ENCODE measurements at regions not wholly inside any gene's neighbourhood (a gene's known extent, or its start where the extent isn't known, plus 50 kb on each side); places are given as distances from the start of the nearest gene placed in this dataset.

DNA sequence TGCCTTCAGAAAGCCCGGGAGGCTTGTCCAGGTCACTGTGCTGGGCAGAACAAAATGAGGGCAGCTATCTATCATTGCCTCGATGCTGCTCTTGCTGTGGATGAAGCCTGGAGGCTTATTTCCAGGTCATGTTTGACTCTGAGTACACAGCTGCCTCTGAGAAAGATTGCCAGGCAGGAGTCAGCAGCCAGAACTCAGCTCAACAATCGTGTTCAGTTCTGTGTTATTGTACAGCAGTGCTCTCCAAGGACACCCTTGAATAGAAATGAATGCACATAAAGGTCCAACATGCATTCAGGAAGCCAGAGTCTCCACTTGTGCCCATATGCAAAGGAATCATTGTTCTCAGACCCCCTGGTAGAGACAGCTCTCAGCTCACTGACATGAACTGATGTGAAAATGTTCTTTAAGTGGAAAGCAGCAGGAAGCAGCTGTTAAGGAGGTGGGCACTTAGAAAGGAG, 61.7 kb upstream of the ZFR start:
- Mint-ChIP-seq H3K9me3 (ENCODE audit: low read depth, unreplicated experiment) (no peaks in the 10 kb centered on the region), H3K36me3 (ENCODE audit: insufficient read depth, unreplicated experiment) (no peaks in the 10 kb centered on the region), H3K27me3 (ENCODE audit: unreplicated experiment) (peaks cover 85% of the 10 kb centered on the region), H3K4me1 (ENCODE audit: low read depth, unreplicated experiment) (no peaks in the 10 kb centered on the region), H3K4me3 (ENCODE audit: low read depth, unreplicated experiment) (no peak overlapping the region), H3K27ac (ENCODE audit: unreplicated experiment) (no peak overlapping the region)
- intact Hi-C loops (cut with micrococcal nuclease; ENCODE audit: unreplicated experiment): no loop called here
- no peak for DNase-seq
- no TSS peak for BruUV-seq (replicated peaks)
- TF ChIP-seq, protein P1, sequence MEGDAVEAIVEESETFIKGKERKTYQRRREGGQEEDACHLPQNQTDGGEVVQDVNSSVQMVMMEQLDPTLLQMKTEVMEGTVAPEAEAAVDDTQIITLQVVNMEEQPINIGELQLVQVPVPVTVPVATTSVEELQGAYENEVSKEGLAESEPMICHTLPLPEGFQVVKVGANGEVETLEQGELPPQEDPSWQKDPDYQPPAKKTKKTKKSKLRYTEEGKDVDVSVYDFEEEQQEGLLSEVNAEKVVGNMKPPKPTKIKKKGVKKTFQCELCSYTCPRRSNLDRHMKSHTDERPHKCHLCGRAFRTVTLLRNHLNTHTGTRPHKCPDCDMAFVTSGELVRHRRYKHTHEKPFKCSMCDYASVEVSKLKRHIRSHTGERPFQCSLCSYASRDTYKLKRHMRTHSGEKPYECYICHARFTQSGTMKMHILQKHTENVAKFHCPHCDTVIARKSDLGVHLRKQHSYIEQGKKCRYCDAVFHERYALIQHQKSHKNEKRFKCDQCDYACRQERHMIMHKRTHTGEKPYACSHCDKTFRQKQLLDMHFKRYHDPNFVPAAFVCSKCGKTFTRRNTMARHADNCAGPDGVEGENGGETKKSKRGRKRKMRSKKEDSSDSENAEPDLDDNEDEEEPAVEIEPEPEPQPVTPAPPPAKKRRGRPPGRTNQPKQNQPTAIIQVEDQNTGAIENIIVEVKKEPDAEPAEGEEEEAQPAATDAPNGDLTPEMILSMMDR (IDR thresholded peaks at IDR 0.05; ENCODE audit: unreplicated experiment): no peak
- CTCF ChIA-PET: no interaction called here

DNA sequence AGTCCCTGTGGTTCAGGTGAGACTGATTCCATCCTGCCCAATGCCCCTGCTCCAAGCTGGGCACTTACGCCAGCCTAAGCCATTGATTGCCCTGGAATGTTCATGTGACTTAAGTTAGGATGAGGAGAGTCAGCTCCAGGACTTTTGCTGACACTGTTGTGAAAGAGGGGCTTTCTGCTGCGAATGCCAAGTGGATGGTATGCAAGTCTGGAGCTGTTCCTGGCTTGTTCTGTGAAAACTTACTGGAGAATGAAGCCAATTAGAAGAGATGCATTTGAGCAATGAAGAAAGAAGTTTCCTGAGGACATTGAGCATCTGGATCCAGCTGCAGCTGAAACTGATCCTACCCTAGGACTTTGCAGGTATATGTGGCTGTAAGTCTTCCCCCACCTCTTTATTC, 61.2 kb upstream of the ZFR start:
- no peak overlapping the region for H3K4me3 Mint-ChIP-seq (ENCODE audit: low read depth, unreplicated experiment)
- TF ChIP-seq, protein P1 (IDR thresholded peaks at IDR 0.05; ENCODE audit: unreplicated experiment): no peak
- H3K9me3 Mint-ChIP-seq (ENCODE audit: low read depth, unreplicated experiment): no peaks in the 10 kb centered on the region
- no peaks in the 10 kb centered on the region for H3K36me3 Mint-ChIP-seq (ENCODE audit: insufficient read depth, unreplicated experiment)
- H3K4me1 Mint-ChIP-seq (ENCODE audit: low read depth, unreplicated experiment): no peaks in the 10 kb centered on the region
- no TSS peak for BruUV-seq (replicated peaks)
- CTCF ChIA-PET: no interaction called here
- no peak overlapping the region for H3K27ac Mint-ChIP-seq (ENCODE audit: unreplicated experiment)
- H3K27me3 Mint-ChIP-seq (ENCODE audit: unreplicated experiment): peaks cover 90% of the 10 kb centered on the region
- no peak for DNase-seq
- intact Hi-C loops (cut with micrococcal nuclease; ENCODE audit: unreplicated experiment): no loop called here

DNA sequence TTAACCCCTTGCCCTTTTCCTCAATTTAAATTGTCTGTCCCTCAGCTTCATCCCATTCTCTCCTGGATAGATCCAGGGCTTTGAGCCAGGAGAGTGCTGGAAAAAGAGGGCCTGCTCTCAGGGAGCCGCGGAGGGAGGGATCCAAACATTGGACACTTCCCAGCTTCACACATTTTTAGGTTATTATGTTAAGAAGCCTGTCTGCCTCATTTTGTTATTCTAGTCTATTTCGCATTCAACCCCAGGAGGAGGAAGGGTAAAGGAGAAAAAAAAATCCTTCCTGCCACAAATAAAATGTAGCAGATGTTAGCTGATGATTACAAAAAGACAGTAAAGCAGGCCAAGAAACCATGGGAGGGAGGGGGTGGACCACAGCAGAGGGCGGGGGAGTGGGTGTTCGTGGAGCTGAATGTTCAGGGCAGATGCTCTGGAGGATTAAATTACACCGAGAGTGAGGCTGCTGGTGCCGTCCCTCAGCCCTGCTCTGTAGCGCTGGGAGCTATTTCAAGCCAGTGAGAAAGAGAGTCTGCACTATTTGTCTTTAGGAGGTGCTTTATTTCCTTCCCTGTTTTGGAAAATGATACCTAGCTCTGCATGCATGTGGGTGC, 60.6 kb upstream of the ZFR start:
- Mint-ChIP-seq H3K27ac (ENCODE audit: unreplicated experiment) (no peak overlapping the region), H3K4me3 (ENCODE audit: low read depth, unreplicated experiment) (no peak overlapping the region)
- BruUV-seq (replicated peaks): no TSS peak

DNA sequence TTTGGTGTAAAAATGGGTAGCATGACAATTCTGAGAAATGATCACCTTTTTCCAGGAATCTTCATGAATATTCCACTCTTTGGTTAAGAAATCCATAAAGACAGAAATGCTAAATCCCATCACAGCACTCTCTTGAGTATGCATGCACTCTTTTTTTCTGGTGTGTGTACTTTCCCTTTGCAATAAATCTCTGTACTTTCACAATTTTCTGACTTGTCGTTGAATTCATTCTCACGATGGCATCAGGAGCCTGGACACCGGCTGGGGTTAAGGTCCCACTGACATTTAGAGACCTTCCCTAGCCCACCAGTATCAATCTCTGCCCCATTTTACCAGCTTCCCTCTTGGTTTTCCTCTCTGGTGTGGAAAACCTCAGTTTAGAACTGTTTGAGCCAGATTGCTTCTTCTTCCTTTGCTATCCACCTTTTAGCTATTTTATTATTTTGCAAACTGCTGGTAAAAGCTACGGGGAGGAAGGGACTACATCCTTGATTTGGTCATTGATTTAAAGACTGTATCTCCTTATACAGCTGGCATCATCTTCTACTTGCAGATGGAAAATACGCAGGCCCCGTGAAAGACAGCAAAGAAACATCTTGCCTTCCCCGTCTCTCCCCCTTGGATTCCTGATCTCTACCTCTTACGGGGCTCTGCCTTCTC, 59.9 kb upstream of the ZFR start:
- no peaks in the 10 kb centered on the region for H3K36me3 Mint-ChIP-seq (ENCODE audit: insufficient read depth, unreplicated experiment)
- DNase-seq: no peak
- peaks cover 93% of the 10 kb centered on the region for H3K27me3 Mint-ChIP-seq (ENCODE audit: unreplicated experiment)
- TF ChIP-seq, protein P1 (IDR thresholded peaks at IDR 0.05; ENCODE audit: unreplicated experiment): no peak
- no peak overlapping the region for H3K4me3 Mint-ChIP-seq (ENCODE audit: low read depth, unreplicated experiment)
- intact Hi-C loops (cut with micrococcal nuclease; ENCODE audit: unreplicated experiment): no loop called here
- no peaks in the 10 kb centered on the region for H3K4me1 Mint-ChIP-seq (ENCODE audit: low read depth, unreplicated experiment)
- CTCF ChIA-PET: interaction anchor here (0.6 to 1.3 kb wide), 3 partner anchors 20 to 871 kb away, joined by 3 to 6 read pairs (median 4); no protein-coding TSS in a partner anchor
- H3K9me3 Mint-ChIP-seq (ENCODE audit: low read depth, unreplicated experiment): no peaks in the 10 kb centered on the region
- no peak overlapping the region for H3K27ac Mint-ChIP-seq (ENCODE audit: unreplicated experiment)
- no TSS peak for BruUV-seq (replicated peaks)

More for the DNA sequence above, 60.6 kb upstream of the ZFR start:
- CTCF ChIA-PET: interaction anchor here (0.7 kb wide), 1 partner anchor 273 kb away, joined by 3 read pairs; no protein-coding TSS in a partner anchor
- intact Hi-C loops (cut with micrococcal nuclease; ENCODE audit: unreplicated experiment): no loop called here
- DNase-seq: no peak
- no peaks in the 10 kb centered on the region for H3K9me3 Mint-ChIP-seq (ENCODE audit: low read depth, unreplicated experiment)
- no peaks in the 10 kb centered on the region for H3K4me1 Mint-ChIP-seq (ENCODE audit: low read depth, unreplicated experiment)
- H3K36me3 Mint-ChIP-seq (ENCODE audit: insufficient read depth, unreplicated experiment): no peaks in the 10 kb centered on the region
- peaks cover 95% of the 10 kb centered on the region for H3K27me3 Mint-ChIP-seq (ENCODE audit: unreplicated experiment)
- TF ChIP-seq, protein P1 (IDR thresholded peaks at IDR 0.05; ENCODE audit: unreplicated experiment): no peak
